H9 (cell line): ENCODE measurements at regions not wholly inside any gene's neighbourhood (a gene's known extent, or its start where the extent isn't known, plus 50 kb on each side); places are given as distances from the start of the nearest gene placed in this dataset.

ENCODE experiments used
- DNase-seq: peaks from one replicate; pipeline ENCODE4 v3.0.0-alpha.2; 2017
- H2AFZ ChIP-seq: one replicate; pipeline ENCODE4 v1.6.1; 2013; ENCODE audit warnings: mild to moderate bottlenecking, low read length, control low read depth, moderate library complexity
- H2AK5ac ChIP-seq: 2 replicates; pipeline ENCODE4 v1.6.1; 2013; ENCODE audit warnings: low read length, control low read depth, mixed read lengths; ENCODE audit not compliant: insufficient read length
- H2BK120ac ChIP-seq: one replicate; pipeline ENCODE4 v1.6.1; 2013; ENCODE audit warnings: low read depth, mild to moderate bottlenecking, low read length, control low read depth, inconsistent platforms; ENCODE audit not compliant: poor library complexity, severe bottlenecking
- H2BK12ac ChIP-seq: 2 replicates; pipeline ENCODE4 v1.6.1; 2013; ENCODE audit warnings: low read length, control low read depth, mixed read lengths, low read depth; ENCODE audit not compliant: insufficient read length
- H2BK15ac ChIP-seq: 2 replicates; pipeline ENCODE4 v1.6.1; 2013; ENCODE audit warnings: low read depth, low read length, control low read depth
- H2BK20ac ChIP-seq: one replicate; pipeline ENCODE4 v1.6.1; 2013; ENCODE audit warnings: low read depth, mild to moderate bottlenecking, low read length, control low read depth, inconsistent platforms; ENCODE audit not compliant: poor library complexity, severe bottlenecking
- H2BK5ac ChIP-seq: 2 replicates; pipeline ENCODE4 v1.6.1; 2013; ENCODE audit warnings: low read length, control low read depth, mixed read lengths; ENCODE audit not compliant: insufficient read length
- H3K14ac ChIP-seq: 2 replicates; pipeline ENCODE4 v1.6.1; 2013; ENCODE audit warnings: low read length, control low read depth; ENCODE audit not compliant: insufficient read depth
- H3K18ac ChIP-seq: 2 replicates; pipeline ENCODE4 v1.6.1; 2013; ENCODE audit warnings: low read depth, mild to moderate bottlenecking, mixed read lengths, low read length, control low read depth; ENCODE audit not compliant: insufficient read length
- H3K23ac ChIP-seq: 2 replicates; pipeline ENCODE4 v1.6.1; 2013; ENCODE audit warnings: low read length, control low read depth, mixed read lengths, low read depth; ENCODE audit not compliant: insufficient read length
- H3K23me2 ChIP-seq: 2 replicates; pipeline ENCODE4 v1.6.1; 2013; ENCODE audit warnings: low read depth, mild to moderate bottlenecking, mixed read lengths, low read length, control low read depth; ENCODE audit not compliant: insufficient read length, poor library complexity, severe bottlenecking
- H3K27ac ChIP-seq: 2 replicates; pipeline ENCODE4 v1.5.1; 2013; ENCODE audit warnings: low read length, control low read depth, mixed read lengths, low read depth; ENCODE audit not compliant: insufficient read length
- H3K27me3 ChIP-seq: 2 replicates; pipeline ENCODE4 v1.6.1; 2013; ENCODE audit warnings: low read length, control low read depth, inconsistent platforms; ENCODE audit not compliant: insufficient read depth
- H3K4ac ChIP-seq: 2 replicates; pipeline ENCODE4 v1.6.1; 2013; ENCODE audit warnings: low read depth, mild to moderate bottlenecking, control low read depth, inconsistent platforms, low read length, moderate library complexity
- H3K4me1 ChIP-seq: 2 replicates; pipeline ENCODE4 v1.6.1; 2013; ENCODE audit warnings: low read length, control low read depth, inconsistent platforms; ENCODE audit not compliant: insufficient read depth
- H3K4me2 ChIP-seq: 2 replicates; pipeline ENCODE4 v1.6.1; 2013; ENCODE audit warnings: low read length, control low read depth, mixed read lengths; ENCODE audit not compliant: insufficient read length, insufficient read depth
- H3K56ac ChIP-seq: 2 replicates; pipeline ENCODE4 v1.6.1; 2013; ENCODE audit warnings: low read depth, mild to moderate bottlenecking, mixed read lengths, low read length, control low read depth; ENCODE audit not compliant: insufficient read length
- H3K79me1 ChIP-seq: 2 replicates; pipeline ENCODE4 v1.6.1; 2013; ENCODE audit warnings: low read depth, mild to moderate bottlenecking, moderate library complexity, low read length, control low read depth, inconsistent platforms; ENCODE audit not compliant: insufficient read depth, poor library complexity, severe bottlenecking
- H3K79me2 ChIP-seq: 2 replicates; pipeline ENCODE4 v1.6.1; 2013; ENCODE audit warnings: low read length, control low read depth, inconsistent platforms; ENCODE audit not compliant: insufficient read depth
- H3K9ac ChIP-seq: 2 replicates; pipeline ENCODE4 v1.6.1; 2013; ENCODE audit warnings: low read length, control low read depth, mixed read lengths; ENCODE audit not compliant: insufficient read length; ENCODE audit errors: extremely low read depth
- H3K9me3 ChIP-seq: one replicate; pipeline ENCODE4 v1.6.1; 2013; ENCODE audit warnings: low read depth, low read length, inconsistent platforms; ENCODE audit not compliant: control insufficient read depth
- H3T11ph ChIP-seq: one replicate; pipeline ENCODE4 v1.6.1; 2013; ENCODE audit warnings: mild to moderate bottlenecking, low read length, control low read depth, inconsistent platforms
- H4K20me1 ChIP-seq: one replicate; pipeline ENCODE4 v1.6.1; 2013; ENCODE audit not compliant: control insufficient read depth, insufficient read length, insufficient read depth
- H4K5ac ChIP-seq: 2 replicates; pipeline ENCODE4 v1.6.1; 2013; ENCODE audit warnings: low read depth, mild to moderate bottlenecking, mixed read lengths, low read length, control low read depth; ENCODE audit not compliant: insufficient read length
- H4K8ac ChIP-seq: replicated peaks from 2 replicates; pipeline ENCODE4 v1.6.1; 2013; ENCODE audit warnings: low read length, control low read depth, mixed read lengths, low read depth; ENCODE audit not compliant: insufficient read length
- H4K91ac ChIP-seq: 2 replicates; pipeline ENCODE4 v1.6.1; 2013; ENCODE audit warnings: low read depth, mild to moderate bottlenecking, moderate library complexity, mixed read lengths, low read length, control low read depth; ENCODE audit not compliant: insufficient read length
- H3K27ac Mint-ChIP-seq, 3 experiments: 2 replicates in 2 of 3; 3 replicates in 1 of 3; pipeline ENCODE4 v1.8.0; 2020 to 2021; ENCODE audit warnings: mixed read lengths in 3 of 3, mild to moderate bottlenecking in 1 of 3, moderate library complexity in 1 of 3
- H3K27me3 Mint-ChIP-seq: 2 replicates; pipeline ENCODE4 v1.8.0; 2021; ENCODE audit warnings: low read depth, mild to moderate bottlenecking, moderate library complexity, mixed read lengths
- H3K36me3 Mint-ChIP-seq, 3 experiments: 2 replicates in 2 of 3; 3 replicates in 1 of 3; pipeline ENCODE4 v1.8.0; 2020 to 2021; ENCODE audit warnings: low read depth in 3 of 3, mixed read lengths in 3 of 3; ENCODE audit not compliant: insufficient read depth in 1 of 3
- H3K4me1 Mint-ChIP-seq, 2 experiments: 2 replicates each; pipeline ENCODE4 v1.8.0; 2020; ENCODE audit warnings: mixed read lengths in 2 of 2
- H3K4me3 Mint-ChIP-seq, 2 experiments: 2 replicates in 1 of 2; 3 replicates in 1 of 2; pipeline ENCODE4 v1.8.0; 2020 to 2021; ENCODE audit warnings: mild to moderate bottlenecking in 2 of 2, mixed read lengths in 2 of 2, moderate library complexity in 1 of 2
- H3K9me3 Mint-ChIP-seq, 2 experiments: 2 replicates in 1 of 2; 3 replicates in 1 of 2; pipeline ENCODE4 v1.8.0; 2020; ENCODE audit warnings: mild to moderate bottlenecking in 2 of 2, mixed read lengths in 2 of 2, moderate library complexity in 1 of 2
- CTCF ChIP-seq: fragments of 200-600 bp; sonication (generic); conservative IDR thresholded peaks from 3 replicates; pipeline ENCODE4 v1.8.0; 2021; ENCODE audit warnings: antibody characterized with exemption, mild to moderate bottlenecking
- WGBS: extraction: QIAGEN DNeasy Blood & Tissue Kit; methylation state at CpG from one replicate; pipeline ENCODE4 v1.1.7; 2013; ENCODE audit warnings: missing lambda C conversion rate, low lambda C conversion rate, mixed read lengths; ENCODE audit not compliant: insufficient read length; ENCODE audit errors: extremely low coverage; 5-methylcytosine and 5-hydroxymethylcytosine counted together

GRCh38 chr4:111652986-111653385 lies 492.3 kb upstream of the FAM241A start:
- peaks cover 4% of the 10 kb centered on the region; the same call in 1 of the 2 replicates for H3K4me1 ChIP-seq
- no peak for DNase-seq
- no peak overlapping the region for H2BK15ac ChIP-seq
- no peak overlapping the region for H2BK5ac ChIP-seq
- no peaks in the 10 kb centered on the region for H3K27me3 ChIP-seq
- H2AK5ac ChIP-seq, result no peak overlapping the region
- no peak overlapping the region for H3K27ac ChIP-seq
- H4K20me1 ChIP-seq, result no peaks in the 10 kb centered on the region
- H3K4ac ChIP-seq, result no peak overlapping the region
- H4K5ac ChIP-seq, result no peak overlapping the region
- no peak overlapping the region for H3T11ph ChIP-seq
- H3K4me2 ChIP-seq, result no peak overlapping the region
- no peak overlapping the region for H2BK20ac ChIP-seq
- H2BK12ac ChIP-seq, result no peak overlapping the region
- WGBS, result no CpG with 5 or more reads among the region's 2 CpGs
- H3K23ac ChIP-seq, result no peak overlapping the region
- no peaks in the 10 kb centered on the region for H3K27me3 Mint-ChIP-seq
- H3K4me1 Mint-ChIP-seq, result peaks cover 53 to 59% of the 10 kb centered on the region in 2 experiments
- H3K18ac ChIP-seq, result no peak overlapping the region
- H3K79me1 ChIP-seq, result no peaks in the 10 kb centered on the region
- no peaks in the 10 kb centered on the region for H3K9me3 Mint-ChIP-seq
- H4K91ac ChIP-seq, result no peak overlapping the region
- H2AFZ ChIP-seq, result no peak overlapping the region
- H3K56ac ChIP-seq, result no peak overlapping the region
- no peak overlapping the region for H2BK120ac ChIP-seq
- H3K27ac Mint-ChIP-seq, result no peak overlapping the region
- no peaks in the 10 kb centered on the region for H3K9me3 ChIP-seq
- H3K23me2 ChIP-seq, result no peaks in the 10 kb centered on the region
- H3K36me3 Mint-ChIP-seq, result no peaks in the 10 kb centered on the region; a peak in 1 of 7 replicates
- no peak overlapping the region for H3K9ac ChIP-seq
- H3K79me2 ChIP-seq, result no peaks in the 10 kb centered on the region
- TF ChIP-seq CTCF, result no peak
- no peak overlapping the region for H3K14ac ChIP-seq
- no peak overlapping the region for H4K8ac ChIP-seq
- H3K4me3 Mint-ChIP-seq, result no peak overlapping the region
